Left renal pelvis (tissue), 4 donors: ENCODE measurements at regions not wholly inside any gene's neighbourhood (a gene's known extent, or its start where the extent isn't known, plus 50 kb on each side); places are given as distances from the start of the nearest gene placed in this dataset.
A peak's percentile ranks its signal among the peaks of the same experiment; 100 is the strongest.

Experiments used
- DNase-seq, 4 donors: peaks; one replicate each; pipeline ENCODE4 v3.0.0-alpha.2; 2013; ENCODE audit warnings: low read depth in 4 of 4, low spot score in 3 of 4

- no peak for DNase-seq
These were observed 62.5 kb upstream of the CD44 start for GRCh38 chr11:35076201-35077100.

GRCh38 chr11:35077709-35078469 is 61.1 kb upstream of the CD44 start:
- no peak for DNase-seq

GRCh38 chr11:35078470-35078735 is 60.6 kb upstream of the CD44 start:
- no peak for DNase-seq

- no peak for DNase-seq
These were observed 59.4 kb upstream of the CD44 start for GRCh38 chr11:35079611-35080010.

GRCh38 chr11:35082321-35083180 is 56.4 kb upstream of the CD44 start:
- no peak for DNase-seq

- DNase-seq: no peak
These were observed 55.9 kb upstream of the CD44 start for GRCh38 chr11:35083181-35083430.

- DNase-seq: no peak
These were observed 55.3 kb upstream of the CD44 start for GRCh38 chr11:35083431-35084238.

GRCh38 chr11:35084817-35085440 is 54.0 kb upstream of the CD44 start:
- DNase-seq: no peak

GRCh38 chr11:35085531-35086165 is 53.3 kb upstream of the CD44 start:
- no peak for DNase-seq

GRCh38 chr11:35087648-35088047 is 51.3 kb upstream of the CD44 start:
- peak; percentile 61 to 76 (median 70) for DNase-seq

GRCh38 chr11:35088226-35088625 is 50.7 kb upstream of the CD44 start:
- no peak for DNase-seq

- no peak for DNase-seq
These were observed 50.3 kb upstream of the CD44 start for GRCh38 chr11:35088676-35089075.
